Natural killer cell (primary cell): ENCODE measurements at regions not wholly inside any gene's neighbourhood (a gene's known extent, or its start where the extent isn't known, plus 50 kb on each side); places are given as distances from the start of the nearest gene placed in this dataset.
"Not testable (repeated sequence)": the region's sequence is repeated elsewhere in the genome, so short reads cannot be mapped to it uniquely, and the experiment has no call there.

ENCODE experiments used
- ATAC-seq, 3 donors: fragments of 150-1000 bp in 2 of 3; fragments of 200-7000 bp in 1 of 3; cut with Tn5 transposase; 1 replicate in 1 of 3; 2 replicates in 2 of 3; pipeline ENCODE4 v1.10.0; 2021; ENCODE audit warnings: mild to moderate bottlenecking in 2 of 3, moderate library complexity in 2 of 3
- DNase-seq, 2 donors: peaks; one replicate each; pipeline versions ENCODE4 v3.0.0 to v3.0.0-alpha.2; 2013 to 2021; ENCODE audit warnings: mixed read lengths in 1 of 2
- H3K27ac ChIP-seq: one replicate; pipeline ENCODE4 v1.5.1; 2013; ENCODE audit warnings: mild to moderate bottlenecking, low read length
- H3K27me3 ChIP-seq: one replicate; pipeline ENCODE4 v1.6.1; 2013; ENCODE audit warnings: low read length; ENCODE audit not compliant: control insufficient read depth, insufficient read depth
- H3K36me3 ChIP-seq: one replicate; pipeline ENCODE4 v1.6.1; 2013; ENCODE audit warnings: low read length; ENCODE audit not compliant: control insufficient read depth, insufficient read depth
- H3K4me1 ChIP-seq: one replicate; pipeline ENCODE4 v1.6.1; 2013; ENCODE audit warnings: low read length; ENCODE audit not compliant: control insufficient read depth, insufficient read depth
- H3K4me3 ChIP-seq: one replicate; pipeline ENCODE4 v1.5.1; 2013; ENCODE audit warnings: low read length
- H3K9me3 ChIP-seq: one replicate; pipeline ENCODE4 v1.6.1; 2013; ENCODE audit warnings: low read length; ENCODE audit not compliant: control insufficient read depth, insufficient read depth
- H3K27ac Mint-ChIP-seq, 2 donors: one replicate each; pipeline ENCODE4 v1.8.0; 2022; ENCODE audit warnings: mild to moderate bottlenecking in 2 of 2, mixed read lengths in 2 of 2, moderate library complexity in 1 of 2
- H3K27me3 Mint-ChIP-seq, 2 donors: one replicate each; pipeline ENCODE4 v1.8.0; 2022; ENCODE audit warnings: low read depth in 2 of 2, mixed read lengths in 2 of 2
- H3K36me3 Mint-ChIP-seq: one replicate; pipeline ENCODE4 v1.8.0; 2022; ENCODE audit warnings: mixed read lengths
- H3K4me1 Mint-ChIP-seq, 2 donors: one replicate each; pipeline ENCODE4 v1.8.0; 2022; ENCODE audit warnings: mixed read lengths in 2 of 2
- H3K4me3 Mint-ChIP-seq: one replicate; pipeline ENCODE4 v1.8.0; 2022; ENCODE audit warnings: mild to moderate bottlenecking, moderate library complexity, mixed read lengths
- H3K9me3 Mint-ChIP-seq, 2 donors: one replicate each; pipeline ENCODE4 v1.8.0; 2022; ENCODE audit warnings: mixed read lengths in 2 of 2
- CTCF ChIP-seq: fragments of 200-600 bp; IDR thresholded peaks from one replicate; pipeline ENCODE4 v1.8.0; 2022; ENCODE audit warnings: antibody characterized with exemption
- WGBS: methylation state at CpG from one replicate; pipeline ENCODE4 v1.1.7; 2013; ENCODE audit warnings: missing lambda C conversion rate; ENCODE audit not compliant: insufficient coverage; 5-methylcytosine and 5-hydroxymethylcytosine counted together
- intact Hi-C: fragments of 100-400 bp; cut with micrococcal nuclease; formaldehyde crosslinking; loops from one replicate; pipeline ENCODE4 v1.14.2; 2022

GRCh38 chr11:44427432-44427831 lies 117.5 kb upstream of the ALX4 start:
- intact Hi-C loops: no loop called here
- peaks cover 15 to 40% of the 10 kb centered on the region in 2 donors for H3K27me3 Mint-ChIP-seq

GRCh38 chr11:44430140-44430539 lies 120.2 kb upstream of the ALX4 start:
- no peaks in the 10 kb centered on the region for H3K36me3 Mint-ChIP-seq
- no peak overlapping the region for H3K4me3 Mint-ChIP-seq
- Histone ChIP-seq H3K4me3 (no peak overlapping the region), H3K27me3 (no peaks in the 10 kb centered on the region), H3K36me3 (no peaks in the 10 kb centered on the region), H3K27ac (no peak overlapping the region), H3K9me3 (no peaks in the 10 kb centered on the region), H3K4me1 (no peaks in the 10 kb centered on the region)
- no CpG with 5 or more reads among the region's 3 CpGs for WGBS
- ATAC-seq (no peak), DNase-seq (no peak)
- no peaks in the 10 kb centered on the region for H3K4me1 Mint-ChIP-seq
- H3K27ac Mint-ChIP-seq: no peak overlapping the region
- H3K27me3 Mint-ChIP-seq: peaks cover 16 to 38% of the 10 kb centered on the region in 2 donors
- H3K9me3 Mint-ChIP-seq: no peaks in the 10 kb centered on the region
- TF ChIP-seq CTCF: no peak
- intact Hi-C loops: no loop called here

More at GRCh38 chr11:44427432-44427831, 117.5 kb upstream of the ALX4 start:
- DNase-seq: no peak
- Histone ChIP-seq H3K4me3 (no peak overlapping the region), H3K9me3 (no peaks in the 10 kb centered on the region), H3K36me3 (no peaks in the 10 kb centered on the region), H3K27me3 (no peaks in the 10 kb centered on the region), H3K4me1 (no peaks in the 10 kb centered on the region), H3K27ac (no peak overlapping the region)
- Mint-ChIP-seq H3K36me3 (no peaks in the 10 kb centered on the region), H3K4me3 (no peak overlapping the region), H3K9me3 (no peaks in the 10 kb centered on the region), H3K4me1 (no peaks in the 10 kb centered on the region), H3K27ac (no peak overlapping the region)
- no peak for ATAC-seq
- 38% methylated on average over 8 of the region's 8 CpGs for WGBS
- TF ChIP-seq CTCF: no peak

- Histone ChIP-seq H3K27ac (no peak overlapping the region), H3K9me3 (no peaks in the 10 kb centered on the region), H3K27me3 (no peaks in the 10 kb centered on the region), H3K4me1 (no peaks in the 10 kb centered on the region), H3K36me3 (no peaks in the 10 kb centered on the region), H3K4me3 (no peak overlapping the region)
- intact Hi-C loops: no loop called here
- Mint-ChIP-seq H3K36me3 (no peaks in the 10 kb centered on the region), H3K9me3 (no peaks in the 10 kb centered on the region), H3K27me3 (peaks cover 17 to 39% of the 10 kb centered on the region in 2 donors), H3K4me1 (no peaks in the 10 kb centered on the region), H3K27ac (no peak overlapping the region), H3K4me3 (no peak overlapping the region)
- ATAC-seq: no peak
- TF ChIP-seq CTCF: no peak
- WGBS: 71% methylated on average over 2 of the region's 2 CpGs
- DNase-seq: no peak
Observed at GRCh38 chr11:44434191-44434590, 124.3 kb upstream of the ALX4 start.

- Histone ChIP-seq H3K27ac (no peak overlapping the region), H3K27me3 (no peaks in the 10 kb centered on the region), H3K36me3 (no peaks in the 10 kb centered on the region), H3K4me1 (no peaks in the 10 kb centered on the region), H3K4me3 (no peak overlapping the region), H3K9me3 (no peaks in the 10 kb centered on the region)
- DNase-seq (no peak), ATAC-seq (no peak)
- intact Hi-C loops: no loop called here
- 41% methylated on average over 1 of the region's 1 CpG for WGBS
- peaks cover 24 to 46% of the 10 kb centered on the region in 2 donors for H3K27me3 Mint-ChIP-seq
- no peak for TF ChIP-seq CTCF
- H3K9me3 Mint-ChIP-seq: peaks cover 3 to 4% of the 10 kb centered on the region in 2 donors
- no peaks in the 10 kb centered on the region for H3K36me3 Mint-ChIP-seq
- no peak overlapping the region for H3K4me3 Mint-ChIP-seq
- H3K27ac Mint-ChIP-seq: no peak overlapping the region
- no peaks in the 10 kb centered on the region for H3K4me1 Mint-ChIP-seq
Observed at GRCh38 chr11:44437122-44437521, 127.2 kb upstream of the ALX4 start.

- DNase-seq, H3K9me3 Mint-ChIP-seq, H3K4me3 Mint-ChIP-seq, H3K36me3 Mint-ChIP-seq, H3K4me1 ChIP-seq, H3K27ac ChIP-seq, intact Hi-C loops, H3K27me3 ChIP-seq, H3K9me3 ChIP-seq, H3K27ac Mint-ChIP-seq, H3K36me3 ChIP-seq, ATAC-seq, H3K4me1 Mint-ChIP-seq, H3K4me3 ChIP-seq: not testable (repeated sequence)
- peaks cover 16 to 26% of the 10 kb centered on the region in 2 donors for H3K27me3 Mint-ChIP-seq
- WGBS: 88% methylated on average over 3 of the region's 4 CpGs
Observed at GRCh38 chr11:44442893-44443673, 122.4 kb upstream of the CD82 start.
